Adrenal gland (tissue), 9 donors: ENCODE measurements at regions not wholly inside any gene's neighbourhood (a gene's known extent, or its start where the extent isn't known, plus 50 kb on each side); places are given as distances from the start of the nearest gene placed in this dataset.

Source experiments
- DNase-seq, 7 donors: peaks; one replicate each; pipeline ENCODE4 v3.0.0-alpha.2; 2019 to 2020
- H3K27ac ChIP-seq, 5 donors: fragments of 200-600 bp; sonication (generic) in 4 of 5; 1 replicate in 3 of 5; 2 replicates in 2 of 5; pipeline versions ENCODE4 v1.5.1 to v1.8.0; 2016 to 2020; ENCODE audit warnings: mild to moderate bottlenecking in 1 of 5
- H3K27me3 ChIP-seq: fragments of 200-600 bp; 2 replicates; pipeline ENCODE4 v1.8.0; 2021
- H3K36me3 ChIP-seq, 2 donors: fragments of 200-600 bp; replicated peaks in 1 of 2; 1 replicate in 1 of 2; 2 replicates in 1 of 2; pipeline versions ENCODE4 v1.5.1 to v1.8.0; 2018 to 2022
- H3K4me1 ChIP-seq, 2 donors: fragments of 200-600 bp; replicated peaks in 1 of 2; 1 replicate in 1 of 2; 2 replicates in 1 of 2; pipeline versions ENCODE4 v1.5.1 to v1.8.0; 2018 to 2021
- H3K4me3 ChIP-seq, 4 donors: fragments of 200-600 bp; sonication (generic) in 3 of 4; one replicate each; pipeline ENCODE4 v1.5.1; 2016 to 2018
- H3K9me3 ChIP-seq, 3 donors: fragments of 200-600 bp; sonication (generic) in 1 of 3; replicated peaks in 1 of 3; 1 replicate in 2 of 3; 2 replicates in 1 of 3; pipeline versions ENCODE4 v1.5.1 to v1.8.0; 2016 to 2021
- CTCF ChIP-seq, 6 experiments: fragments of 450-650 bp in 4 of 6; fragments of 200-600 bp in 2 of 6; sonication (generic) in 1 of 6; IDR thresholded peaks; 1 replicate in 5 of 6; 2 replicates in 1 of 6; pipeline versions ENCODE4 v1.5.1 to v1.8.0; 2016 to 2021; ENCODE audit warnings: antibody characterized with exemption in 6 of 6, mild to moderate bottlenecking in 2 of 6, moderate library complexity in 1 of 6
- POLR2A ChIP-seq, 2 donors: fragments of 450-650 bp; IDR thresholded peaks; one replicate each; pipeline ENCODE4 v1.6.1; 2017; ENCODE audit warnings: antibody characterized with exemption in 2 of 2, mild to moderate bottlenecking in 2 of 2, moderate library complexity in 1 of 2
- WGBS, 4 donors: extraction: QIAGEN DNeasy Blood & Tissue Kit in 2 of 4; methylation state at CpG; one replicate each; pipeline versions ENCODE4 v1.1.5 to v1.1.7; 2013 to 2017; 5-methylcytosine and 5-hydroxymethylcytosine counted together
- intact Hi-C, 2 donors: fragments of 100-400 bp; cut with DNase I; formaldehyde crosslinking; loops; one replicate each; pipeline versions ENCODE4 v1.14.1 to v1.15.0; 2022 to 2023
- donor health status: healthy with polysubstance abuse.
- donor health status: Bipolar disorder and iron deficiency.
- donor health status: DM: yes; HTN: yes; CAD: no.
- donor health status: DM: no; HTN: no; CAD: no.
- donor health status: DM: no; HTN: no; CAD: no.

- no peaks in the 10 kb centered on the region for H3K4me1 ChIP-seq
- no peaks in the 10 kb centered on the region for H3K9me3 ChIP-seq
- DNase-seq, result no peak
- no peak overlapping the region for H3K4me3 ChIP-seq
- WGBS, 4 donors, result 78 to 90% (median 81%) methylated on average over 2 of the region's 2 CpGs
- TF ChIP-seq POLR2A (IDR thresholded peaks at IDR 0.05), result no peak
- no peak for TF ChIP-seq CTCF (IDR thresholded peaks at IDR 0.05)
- H3K36me3 ChIP-seq, result no peaks in the 10 kb centered on the region
- no peak overlapping the region for H3K27ac ChIP-seq
- intact Hi-C loops, result no loop called here
- no peaks in the 10 kb centered on the region for H3K27me3 ChIP-seq
Observed at GRCh38 chr13:76800943-76801342, 85.3 kb downstream of the KCTD12 start.

GRCh38 chr13:76799696-76800095, 86.5 kb downstream of the KCTD12 start:
- no peak for TF ChIP-seq CTCF (IDR thresholded peaks at IDR 0.05)
- no peak for TF ChIP-seq POLR2A (IDR thresholded peaks at IDR 0.05)
- Histone ChIP-seq H3K4me3 (no peak overlapping the region), H3K9me3 (no peaks in the 10 kb centered on the region), H3K27me3 (no peaks in the 10 kb centered on the region), H3K27ac (no peak overlapping the region), H3K4me1 (no peaks in the 10 kb centered on the region), H3K36me3 (no peaks in the 10 kb centered on the region)
- intact Hi-C loops, result no loop called here
- DNase-seq, result no peak
- WGBS, 4 donors, result 56 to 64% (median 59%) methylated on average over 3 of the region's 3 CpGs

GRCh38 chr13:76798037-76798436, 88.2 kb downstream of the KCTD12 start:
- intact Hi-C loops, result no loop called here
- Histone ChIP-seq H3K27ac (no peak overlapping the region), H3K9me3 (no peaks in the 10 kb centered on the region), H3K27me3 (no peaks in the 10 kb centered on the region), H3K4me3 (no peak overlapping the region), H3K4me1 (peaks cover 0 to 1% of the 10 kb centered on the region in 2 donors), H3K36me3 (no peaks in the 10 kb centered on the region)
- TF ChIP-seq POLR2A (IDR thresholded peaks at IDR 0.05), result no peak
- TF ChIP-seq CTCF (IDR thresholded peaks at IDR 0.05), result no peak
- 60 to 72% (median 69%) methylated on average over 2 of the region's 2 CpGs for WGBS, 4 donors
- no peak for DNase-seq

GRCh38 chr13:76797361-76797760, 88.8 kb downstream of the KCTD12 start:
- no peak for DNase-seq
- TF ChIP-seq POLR2A (IDR thresholded peaks at IDR 0.05) (no peak), CTCF (IDR thresholded peaks at IDR 0.05) (no peak)
- H3K4me3 ChIP-seq, result no peak overlapping the region
- WGBS, 4 donors, result 62 to 74% (median 69%) methylated on average over 5 of the region's 5 CpGs
- H3K27me3 ChIP-seq, result no peaks in the 10 kb centered on the region
- H3K36me3 ChIP-seq, result no peaks in the 10 kb centered on the region
- no peaks in the 10 kb centered on the region for H3K9me3 ChIP-seq
- intact Hi-C loops, result no loop called here
- H3K27ac ChIP-seq, result no peak overlapping the region
- peaks cover 0 to 3% of the 10 kb centered on the region in 2 donors for H3K4me1 ChIP-seq
